CD14-positive monocyte (primary cell): ENCODE measurements at regions not wholly inside any gene's neighbourhood (a gene's known extent, or its start where the extent isn't known, plus 50 kb on each side); places are given as distances from the start of the nearest gene placed in this dataset.

Source experiments
- DNase-seq, 3 donors: peaks; one replicate each; pipeline ENCODE4 v3.0.0-alpha.2; 2011 to 2022
- H2AFZ ChIP-seq: 2 replicates; pipeline ENCODE4 v1.6.0; 2012; ENCODE audit warnings: mild to moderate bottlenecking, low read depth, low read length, inconsistent platforms; ENCODE audit not compliant: insufficient read depth, poor library complexity, severe bottlenecking
- H3K27ac ChIP-seq, 2 donors: 1 replicate in 1 of 2; 2 replicates in 1 of 2; pipeline ENCODE4 v1.5.1; 2012 to 2013; ENCODE audit warnings: low read length in 2 of 2, control low read depth in 1 of 2, inconsistent platforms in 1 of 2, low read depth in 1 of 2, mild to moderate bottlenecking in 1 of 2
- H3K27me3 ChIP-seq, 2 donors: one replicate each; pipeline versions ENCODE4 v1.6.0 to v1.6.1; 2011 to 2013; ENCODE audit warnings: low read length in 2 of 2; ENCODE audit not compliant: control insufficient read depth in 2 of 2, insufficient read depth in 2 of 2
- H3K36me3 ChIP-seq, 2 donors: replicated peaks in 1 of 2; 1 replicate in 1 of 2; 2 replicates in 1 of 2; pipeline versions ENCODE4 v1.5.1 to v1.6.1; 2012 to 2013; ENCODE audit warnings: low read length in 2 of 2, control low read depth in 1 of 2, inconsistent platforms in 1 of 2, mild to moderate bottlenecking in 1 of 2; ENCODE audit not compliant: insufficient read depth in 2 of 2, control insufficient read depth in 1 of 2
- H3K4me1 ChIP-seq, 2 donors: 1 replicate in 1 of 2; 2 replicates in 1 of 2; pipeline versions ENCODE4 v1.5.1 to v1.6.1; 2012 to 2013; ENCODE audit warnings: low read length in 2 of 2, control low read depth in 1 of 2, inconsistent platforms in 1 of 2, mild to moderate bottlenecking in 1 of 2, moderate library complexity in 1 of 2; ENCODE audit not compliant: insufficient read depth in 2 of 2, control insufficient read depth in 1 of 2
- H3K4me2 ChIP-seq: replicated peaks from 2 replicates; pipeline ENCODE3; 2012; ENCODE audit warnings: low read length, moderate library complexity, mild to moderate bottlenecking; ENCODE audit not compliant: poor library complexity, severe bottlenecking; ENCODE audit errors: extremely low read depth
- H3K4me3 ChIP-seq, 3 experiments: fragments of 200-600 bp in 1 of 3; sonication (generic) in 1 of 3; replicated peaks in 1 of 3; 1 replicate in 2 of 3; 2 replicates in 1 of 3; pipeline ENCODE4 v1.5.1; 2011 to 2013; ENCODE audit warnings: low read length in 3 of 3, mild to moderate bottlenecking in 3 of 3, control low read depth in 2 of 3, low read depth in 2 of 3, inconsistent platforms in 1 of 3, moderate library complexity in 1 of 3
- H3K79me2 ChIP-seq: 2 replicates; pipeline ENCODE4 v1.6.0; 2012; ENCODE audit warnings: mild to moderate bottlenecking, control low read depth, inconsistent platforms, low read length, moderate library complexity; ENCODE audit not compliant: insufficient read depth
- H3K9ac ChIP-seq: 2 replicates; pipeline ENCODE4 v1.6.0; 2017; ENCODE audit warnings: low read length, mild to moderate bottlenecking; ENCODE audit not compliant: insufficient read depth, poor library complexity, severe bottlenecking
- H3K9me3 ChIP-seq, 2 donors: replicated peaks in 1 of 2; 1 replicate in 1 of 2; 2 replicates in 1 of 2; pipeline versions ENCODE4 v1.5.1 to v1.6.1; 2012 to 2013; ENCODE audit warnings: low read length in 2 of 2, control low read depth in 1 of 2; ENCODE audit not compliant: control insufficient read depth in 1 of 2, insufficient read depth in 1 of 2
- H4K20me1 ChIP-seq: 2 replicates; pipeline ENCODE4 v1.6.0; 2012; ENCODE audit warnings: mild to moderate bottlenecking, low read length, control low read depth, moderate library complexity; ENCODE audit not compliant: insufficient read depth
- H3K27ac Mint-ChIP-seq, 7 donors: one replicate each; pipeline ENCODE4 v1.8.0; 2020; ENCODE audit warnings: mild to moderate bottlenecking in 7 of 7, mixed read lengths in 7 of 7, moderate library complexity in 6 of 7, inconsistent platforms in 2 of 7
- H3K27me3 Mint-ChIP-seq, 3 donors: one replicate each; pipeline ENCODE4 v1.8.0; 2021 to 2022; ENCODE audit warnings: low read depth in 3 of 3, mild to moderate bottlenecking in 3 of 3, mixed read lengths in 3 of 3, moderate library complexity in 3 of 3, inconsistent platforms in 1 of 3
- H3K36me3 Mint-ChIP-seq, 2 donors: one replicate each; pipeline ENCODE4 v1.8.0; 2020; ENCODE audit warnings: mixed read lengths in 2 of 2, inconsistent platforms in 1 of 2, mild to moderate bottlenecking in 1 of 2
- H3K4me1 Mint-ChIP-seq: one replicate; pipeline ENCODE4 v1.8.0; 2020; ENCODE audit warnings: mild to moderate bottlenecking, mixed read lengths
- H3K4me3 Mint-ChIP-seq, 2 donors: one replicate each; pipeline ENCODE4 v1.8.0; 2020; ENCODE audit warnings: mild to moderate bottlenecking in 2 of 2, mixed read lengths in 2 of 2, moderate library complexity in 1 of 2
- H3K9me3 Mint-ChIP-seq, 7 donors: one replicate each; pipeline ENCODE4 v1.8.0; 2020 to 2022; ENCODE audit warnings: mixed read lengths in 7 of 7, mild to moderate bottlenecking in 6 of 7, moderate library complexity in 6 of 7, inconsistent platforms in 2 of 7
- WGBS: methylation state at CpG from one replicate; pipeline ENCODE4 v1.1.5; 2013; ENCODE audit warnings: missing lambda C conversion rate; ENCODE audit not compliant: insufficient coverage; 5-methylcytosine and 5-hydroxymethylcytosine counted together
- intact Hi-C, 2 donors: fragments of 100-400 bp; cut with micrococcal nuclease; formaldehyde crosslinking; loops; one replicate each; pipeline versions ENCODE4 v1.15.0 to v1.15.1; 2023
- TF ChIP-seq, protein P1 (sequence below): fragments of 200-600 bp; IDR thresholded peaks from one replicate; pipeline ENCODE4 v1.8.0; 2022; ENCODE audit warnings: antibody characterized with exemption, mild to moderate bottlenecking

DNA sequence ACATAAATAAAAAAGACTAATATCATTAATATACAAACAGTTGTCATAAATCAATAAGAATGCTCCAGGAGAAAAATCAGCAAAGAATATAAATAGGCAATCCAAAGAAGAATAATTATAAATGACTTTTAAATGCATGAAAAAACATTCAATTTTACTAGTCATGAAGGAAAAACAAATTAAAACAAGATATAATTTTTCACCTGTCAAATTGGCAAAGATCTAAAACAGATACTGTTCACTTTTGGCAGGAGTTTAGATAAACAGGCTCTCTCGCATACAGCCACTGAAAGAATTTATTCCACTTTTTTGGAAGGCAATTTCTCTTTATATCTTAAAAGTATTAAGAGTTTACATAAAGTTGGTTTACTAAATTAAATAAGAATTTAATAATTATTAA lies 176.8 kb upstream of the SETBP1 start:
- peaks cover 0 to 5% (median 0%) of the 10 kb centered on the region in 7 donors for H3K9me3 Mint-ChIP-seq
- Histone ChIP-seq H2AFZ (no peak overlapping the region), H4K20me1 (no peaks in the 10 kb centered on the region), H3K27ac (no peak overlapping the region), H3K36me3 (no peaks in the 10 kb centered on the region), H3K4me3 (no peak overlapping the region), H3K4me1 (peaks cover 41 to 58% of the 10 kb centered on the region in 2 donors), H3K4me2 (no peak overlapping the region), H3K27me3 (no peaks in the 10 kb centered on the region), H3K9me3 (no peaks in the 10 kb centered on the region), H3K79me2 (no peaks in the 10 kb centered on the region), H3K9ac (no peak overlapping the region)
- no peak for DNase-seq
- peaks cover 0 to 2% (median 0%) of the 10 kb centered on the region in 3 donors for H3K27me3 Mint-ChIP-seq
- TF ChIP-seq, protein P1, sequence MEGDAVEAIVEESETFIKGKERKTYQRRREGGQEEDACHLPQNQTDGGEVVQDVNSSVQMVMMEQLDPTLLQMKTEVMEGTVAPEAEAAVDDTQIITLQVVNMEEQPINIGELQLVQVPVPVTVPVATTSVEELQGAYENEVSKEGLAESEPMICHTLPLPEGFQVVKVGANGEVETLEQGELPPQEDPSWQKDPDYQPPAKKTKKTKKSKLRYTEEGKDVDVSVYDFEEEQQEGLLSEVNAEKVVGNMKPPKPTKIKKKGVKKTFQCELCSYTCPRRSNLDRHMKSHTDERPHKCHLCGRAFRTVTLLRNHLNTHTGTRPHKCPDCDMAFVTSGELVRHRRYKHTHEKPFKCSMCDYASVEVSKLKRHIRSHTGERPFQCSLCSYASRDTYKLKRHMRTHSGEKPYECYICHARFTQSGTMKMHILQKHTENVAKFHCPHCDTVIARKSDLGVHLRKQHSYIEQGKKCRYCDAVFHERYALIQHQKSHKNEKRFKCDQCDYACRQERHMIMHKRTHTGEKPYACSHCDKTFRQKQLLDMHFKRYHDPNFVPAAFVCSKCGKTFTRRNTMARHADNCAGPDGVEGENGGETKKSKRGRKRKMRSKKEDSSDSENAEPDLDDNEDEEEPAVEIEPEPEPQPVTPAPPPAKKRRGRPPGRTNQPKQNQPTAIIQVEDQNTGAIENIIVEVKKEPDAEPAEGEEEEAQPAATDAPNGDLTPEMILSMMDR, result no peak
- intact Hi-C loops, result no loop called here
- WGBS, result no CpG with 5 or more reads among the region's 1 CpG
- H3K4me1 Mint-ChIP-seq, result peaks cover 34% of the 10 kb centered on the region
- H3K4me3 Mint-ChIP-seq, result no peak overlapping the region
- peaks cover 0 to 2% of the 10 kb centered on the region in 2 donors for H3K36me3 Mint-ChIP-seq
- no peak overlapping the region for H3K27ac Mint-ChIP-seq

DNA sequence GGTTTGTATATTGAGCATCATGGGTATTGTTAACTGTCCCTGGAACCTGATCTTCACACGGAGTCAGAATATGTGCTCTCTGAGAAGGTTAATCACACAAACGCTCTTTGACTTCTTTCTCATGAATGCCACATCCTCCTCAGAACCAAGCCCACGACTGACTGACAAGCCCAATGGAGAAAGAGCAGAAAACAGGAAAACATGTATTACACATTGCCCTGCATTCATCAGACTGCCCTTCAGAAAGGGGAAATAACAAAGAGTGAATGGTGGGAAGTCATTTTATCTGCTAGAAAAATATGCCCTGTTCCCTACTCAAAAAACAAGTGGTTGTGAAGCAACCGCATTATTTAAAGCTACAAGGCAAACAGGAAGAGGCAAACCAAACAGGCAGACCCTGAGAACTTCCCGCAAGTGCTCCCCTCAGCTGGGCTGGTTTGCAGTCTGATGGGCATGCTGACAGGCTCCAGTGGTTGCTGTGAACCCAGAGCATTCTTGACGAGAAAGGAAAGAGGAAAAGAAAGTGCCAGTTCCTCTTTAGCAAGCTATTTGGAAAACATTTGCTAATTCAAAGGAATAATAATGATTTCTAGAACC lies 172.9 kb upstream of the SETBP1 start:
- Histone ChIP-seq H3K27ac (peak overlapping the region; percentile 73 to 90), H3K36me3 (no peaks in the 10 kb centered on the region)
- WGBS, result 0% methylated on average over 3 of the region's 6 CpGs

More for the DNA sequence above, 172.9 kb upstream of the SETBP1 start:
- Mint-ChIP-seq H3K4me3 (no peak overlapping the region), H3K27me3 (peaks cover 0 to 2% (median 0%) of the 10 kb centered on the region in 3 donors), H3K9me3 (peaks cover 0 to 5% (median 0%) of the 10 kb centered on the region in 7 donors), H3K4me1 (peaks cover 14% of the 10 kb centered on the region), H3K27ac (no peak overlapping the region), H3K36me3 (peaks cover 0 to 3% of the 10 kb centered on the region in 2 donors)
- TF ChIP-seq, protein P1, result no peak
- intact Hi-C loops, result no loop called here
- Histone ChIP-seq H2AFZ (peak overlapping the region; percentile 43), H3K4me3 (peak overlapping the region in 2 of 3 experiments; percentile 31 to 65), H4K20me1 (no peaks in the 10 kb centered on the region), H3K4me2 (peak overlapping the region; percentile 65), H3K27me3 (no peaks in the 10 kb centered on the region), H3K9ac (peak overlapping the region; percentile 55), H3K9me3 (no peaks in the 10 kb centered on the region), H3K4me1 (peaks cover 30 to 46% of the 10 kb centered on the region in 2 donors), H3K79me2 (no peaks in the 10 kb centered on the region)
- peak; percentile 80 to 86 (median 84) for DNase-seq
